SK-N-SH treated with all-trans-retinoic acid at 6 μM for 48 hours (cell line): ENCODE measurements at regions not wholly inside any gene's neighbourhood (a gene's known extent, or its start where the extent isn't known, plus 50 kb on each side); places are given as distances from the start of the nearest gene placed in this dataset.
A peak's percentile ranks its signal among the peaks of the same experiment; 100 is the strongest.
"Not testable (repeated sequence)": the region's sequence is repeated elsewhere in the genome, so short reads cannot be mapped to it uniquely, and the experiment has no call there.

ENCODE experiments used
- ATAC-seq: fragments of 200-7000 bp; cut with Tn5 transposase; 3 replicates; pipeline ENCODE4 v1.9.1; 2020; ENCODE audit warnings: mild to moderate bottlenecking, moderate library complexity
- ARNTL ChIP-seq: fragments of 450-650 bp; formaldehyde crosslinking; IDR thresholded peaks from 2 replicates; pipeline ENCODE4 v1.5.0; 2020; ENCODE audit warnings: low read depth, mild to moderate bottlenecking, moderate library complexity, borderline replicate concordance
- BACH2 ChIP-seq: fragments of 250-450 bp; sonication (Bioruptor Pico); IDR thresholded peaks from 2 replicates; pipeline ENCODE4 v1.9.0; 2021; ENCODE audit warnings: mild to moderate bottlenecking, borderline replicate concordance
- CREB5 ChIP-seq: fragments of 250-450 bp; sonication (Bioruptor Pico); IDR thresholded peaks from 2 replicates; pipeline ENCODE4 v1.5.1; 2020; ENCODE audit warnings: low read depth, mild to moderate bottlenecking, moderate library complexity
- CSRNP3 ChIP-seq: fragments of 250-450 bp; sonication (Bioruptor Pico); IDR thresholded peaks from 2 replicates; pipeline ENCODE4 v1.5.1; 2021; ENCODE audit warnings: mild to moderate bottlenecking, moderate library complexity
- GLIS3 ChIP-seq: fragments of 250-450 bp; sonication (Bioruptor Pico); IDR thresholded peaks from 2 replicates; pipeline ENCODE4 v1.5.0; 2020; ENCODE audit warnings: mild to moderate bottlenecking, moderate library complexity
- ISL1 ChIP-seq: fragments of 250-450 bp; sonication (Bioruptor Pico); IDR thresholded peaks from 2 replicates; pipeline ENCODE4 v2.1.2; 2022; ENCODE audit warnings: mild to moderate bottlenecking, moderate library complexity
- OSR1 ChIP-seq: fragments of 250-450 bp; sonication (Bioruptor Pico); IDR thresholded peaks from 2 replicates; pipeline ENCODE4 v1.8.0; 2022; ENCODE audit warnings: moderate library complexity, mild to moderate bottlenecking, inconsistent platforms
- PATZ1 ChIP-seq: fragments of 250-450 bp; sonication (Bioruptor Pico); IDR thresholded peaks from 2 replicates; pipeline ENCODE4 v1.8.0; 2020; ENCODE audit warnings: mild to moderate bottlenecking, moderate library complexity, borderline replicate concordance
- POU6F1 ChIP-seq: fragments of 250-450 bp; sonication (Bioruptor Pico); IDR thresholded peaks from 2 replicates; pipeline ENCODE4 v1.8.0; 2021; ENCODE audit warnings: low read depth, mild to moderate bottlenecking, moderate library complexity, borderline replicate concordance
- PPARA ChIP-seq: fragments of 250-450 bp; sonication (Bioruptor Pico); IDR thresholded peaks from 2 replicates; pipeline ENCODE4 v1.5.0; 2020; ENCODE audit warnings: mild to moderate bottlenecking, borderline replicate concordance
- RARB ChIP-seq: fragments of 250-450 bp; sonication (Bioruptor Pico); IDR thresholded peaks from 2 replicates; pipeline ENCODE4 v1.8.0; 2021; ENCODE audit warnings: mild to moderate bottlenecking, moderate library complexity
- SNAI2 ChIP-seq: fragments of 250-450 bp; sonication (Bioruptor Pico); IDR thresholded peaks from 2 replicates; pipeline ENCODE4 v1.5.0; 2020; ENCODE audit warnings: mild to moderate bottlenecking, moderate library complexity
- TCF4 ChIP-seq: fragments of 250-450 bp; sonication (Bioruptor Pico); IDR thresholded peaks from 2 replicates; pipeline ENCODE4 v1.8.0; 2021; ENCODE audit warnings: mild to moderate bottlenecking, moderate library complexity, borderline replicate concordance
- TOX ChIP-seq: fragments of 250-450 bp; sonication (Bioruptor Pico); IDR thresholded peaks from 2 replicates; pipeline ENCODE4 v1.8.0; 2021; ENCODE audit warnings: mild to moderate bottlenecking, moderate library complexity, borderline replicate concordance
- TSHZ2 ChIP-seq: fragments of 250-450 bp; sonication (Bioruptor Pico); IDR thresholded peaks from 2 replicates; pipeline ENCODE4 v1.5.0; 2020; ENCODE audit warnings: mild to moderate bottlenecking, moderate library complexity
- ZC3H10 ChIP-seq: fragments of 250-450 bp; sonication (Bioruptor Pico); IDR thresholded peaks from 2 replicates; pipeline ENCODE4 v1.5.1; 2021; ENCODE audit warnings: mild to moderate bottlenecking, moderate library complexity
- ZFP3 ChIP-seq: fragments of 250-450 bp; sonication (Bioruptor Pico); IDR thresholded peaks from 2 replicates; pipeline ENCODE4 v1.5.0; 2020; ENCODE audit warnings: mild to moderate bottlenecking, moderate library complexity
- ZFP30 ChIP-seq: fragments of 450-650 bp; formaldehyde crosslinking; IDR thresholded peaks from 2 replicates; pipeline ENCODE4 v1.5.0; 2022; ENCODE audit warnings: mild to moderate bottlenecking, moderate library complexity
- ZNF565 ChIP-seq: fragments of 450-650 bp; formaldehyde crosslinking; conservative IDR thresholded peaks from 2 replicates; pipeline ENCODE4 v1.5.0; 2020; ENCODE audit warnings: low read depth, mild to moderate bottlenecking, moderate library complexity
- ZNF70 ChIP-seq: fragments of 450-650 bp; formaldehyde crosslinking; IDR thresholded peaks from 2 replicates; pipeline ENCODE4 v1.5.0; 2020; ENCODE audit warnings: mild to moderate bottlenecking, moderate library complexity
- ZNF8 ChIP-seq: fragments of 450-650 bp; formaldehyde crosslinking; IDR thresholded peaks from 2 replicates; pipeline ENCODE4 v1.5.0; 2020; ENCODE audit warnings: mild to moderate bottlenecking, moderate library complexity

GRCh38 chr3:162719684-162720341, 1223.2 kb downstream of the OTOL1 start:
- ATAC-seq: peak; percentile 99
- TF ChIP-seq CREB5 (CRISPR knock-in tag) (no peak), ZNF70 (no peak), PPARA (CRISPR knock-in tag) (no peak), SNAI2 (no peak), POU6F1 (CRISPR knock-in tag) (no peak), BACH2 (no peak), ZNF565 (no peak), RARB (CRISPR knock-in tag) (no peak), GLIS3 (no peak), ARNTL (no peak), OSR1 (CRISPR knock-in tag) (no peak), TOX (CRISPR knock-in tag) (no peak), ISL1 (CRISPR knock-in tag) (no peak), TSHZ2 (CRISPR knock-in tag) (no peak)

- ATAC-seq: no peak
- TF ChIP-seq PATZ1 (CRISPR knock-in tag): no peak
These were observed 1225.1 kb downstream of the OTOL1 start for GRCh38 chr3:162721736-162722135.

GRCh38 chr3:162722337-162722736, 1225.7 kb downstream of the OTOL1 start:
- no peak for ATAC-seq
- TF ChIP-seq BACH2 (no peak), ISL1 (CRISPR knock-in tag) (no peak), ZNF8 (CRISPR knock-in tag) (no peak), ZFP30 (no peak), POU6F1 (CRISPR knock-in tag) (no peak), TSHZ2 (CRISPR knock-in tag) (no peak), ZC3H10 (no peak), PPARA (CRISPR knock-in tag) (no peak), TOX (CRISPR knock-in tag) (no peak), TCF4 (CRISPR knock-in tag) (no peak), ARNTL (no peak), OSR1 (CRISPR knock-in tag) (no peak), CSRNP3 (CRISPR knock-in tag) (no peak), ZNF565 (no peak), ZFP3 (CRISPR knock-in tag) (no peak), PATZ1 (CRISPR knock-in tag) (no peak)
- TF ChIP-seq, all 23 proteins: peak for 0

- ATAC-seq: not testable (repeated sequence)
These were observed 1226.2 kb downstream of the OTOL1 start for GRCh38 chr3:162722796-162723195.
